Stimulated activated naive CD8-positive, alpha-beta T cell treated with anti-CD3 and anti-CD28 coated beads, Interleukin-15, Interleukin-2, amounts not matched to agents 100 ng/mL and 50 ng/mL, for 24 hours (primary cell): ENCODE measurements at regions not wholly inside any gene's neighbourhood (a gene's known extent, or its start where the extent isn't known, plus 50 kb on each side); places are given as distances from the start of the nearest gene placed in this dataset.
"Not testable (repeated sequence)": the region's sequence is repeated elsewhere in the genome, so short reads cannot be mapped to it uniquely, and the experiment has no call there.

Experiments used
- H3K27ac Mint-ChIP-seq: one replicate; pipeline ENCODE4 v1.8.0; 2021; ENCODE audit warnings: mild to moderate bottlenecking, mixed read lengths
- H3K27me3 Mint-ChIP-seq: one replicate; pipeline ENCODE4 v1.8.0; 2021; ENCODE audit warnings: mixed read lengths
- H3K36me3 Mint-ChIP-seq: one replicate; pipeline ENCODE4 v1.8.0; 2021; ENCODE audit warnings: low read depth, mixed read lengths
- H3K4me1 Mint-ChIP-seq: one replicate; pipeline ENCODE4 v1.8.0; 2021; ENCODE audit warnings: low read depth, mixed read lengths
- H3K4me3 Mint-ChIP-seq: one replicate; pipeline ENCODE4 v1.8.0; 2021; ENCODE audit warnings: mild to moderate bottlenecking, mixed read lengths
- H3K9me3 Mint-ChIP-seq: one replicate; pipeline ENCODE4 v1.8.0; 2021; ENCODE audit warnings: mixed read lengths

GRCh38 chr16:65725156-65725845 is 603.4 kb upstream of the CDH11 start:
- Mint-ChIP-seq H3K9me3 (no peaks in the 10 kb centered on the region), H3K4me1 (no peaks in the 10 kb centered on the region), H3K27ac (no peak overlapping the region), H3K4me3 (no peak overlapping the region), H3K36me3 (no peaks in the 10 kb centered on the region), H3K27me3 (no peaks in the 10 kb centered on the region)

DNA sequence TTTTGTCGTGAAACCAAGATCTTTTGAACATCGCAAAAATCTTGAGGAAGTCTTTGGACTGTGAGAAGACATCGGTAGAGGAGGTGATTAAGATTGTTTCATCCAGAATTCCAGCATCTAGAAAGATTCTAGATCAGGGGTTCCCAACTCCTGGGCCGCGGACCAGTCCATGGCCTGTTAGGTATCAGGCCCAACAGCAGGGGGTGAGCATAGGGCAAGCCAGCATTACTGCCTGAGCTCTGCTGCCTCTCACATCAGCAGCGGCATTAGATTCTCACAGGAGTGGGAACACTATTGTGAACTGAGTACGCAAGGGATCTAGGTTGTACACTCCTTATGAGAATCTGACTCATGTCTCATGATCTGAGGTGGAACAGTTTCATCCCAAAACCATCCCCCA is 600.6 kb upstream of the CDH11 start:
- Mint-ChIP-seq H3K27ac (no peak overlapping the region), H3K9me3 (peaks cover 14% of the 10 kb centered on the region), H3K4me1 (no peaks in the 10 kb centered on the region), H3K4me3 (no peak overlapping the region), H3K36me3 (no peaks in the 10 kb centered on the region), H3K27me3 (peaks cover 6% of the 10 kb centered on the region)

DNA sequence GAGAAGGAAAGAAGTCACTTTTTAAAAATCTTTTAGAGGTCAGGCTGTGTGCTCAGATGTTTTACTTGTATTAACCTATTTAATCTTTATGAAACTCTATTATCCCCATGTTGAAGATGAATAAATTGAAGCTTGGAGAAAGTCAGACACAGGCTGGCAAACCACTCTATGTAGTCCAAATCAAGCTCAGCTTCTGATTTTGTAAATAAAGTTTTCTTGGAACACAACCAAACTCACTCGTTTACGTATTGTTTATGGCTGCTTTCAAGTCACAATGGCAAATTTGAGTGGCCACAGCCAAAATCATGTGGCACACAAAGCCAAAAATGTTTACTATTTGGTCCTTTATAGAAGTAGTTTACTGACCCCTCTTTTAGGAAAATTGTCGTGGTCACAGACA is 596.0 kb upstream of the CDH11 start:
- peaks cover 16% of the 10 kb centered on the region for H3K9me3 Mint-ChIP-seq
- H3K4me3 Mint-ChIP-seq = no peak overlapping the region
- H3K4me1 Mint-ChIP-seq = no peaks in the 10 kb centered on the region
- H3K27ac Mint-ChIP-seq = no peak overlapping the region
- peaks cover 10% of the 10 kb centered on the region for H3K27me3 Mint-ChIP-seq
- H3K36me3 Mint-ChIP-seq = no peaks in the 10 kb centered on the region

DNA sequence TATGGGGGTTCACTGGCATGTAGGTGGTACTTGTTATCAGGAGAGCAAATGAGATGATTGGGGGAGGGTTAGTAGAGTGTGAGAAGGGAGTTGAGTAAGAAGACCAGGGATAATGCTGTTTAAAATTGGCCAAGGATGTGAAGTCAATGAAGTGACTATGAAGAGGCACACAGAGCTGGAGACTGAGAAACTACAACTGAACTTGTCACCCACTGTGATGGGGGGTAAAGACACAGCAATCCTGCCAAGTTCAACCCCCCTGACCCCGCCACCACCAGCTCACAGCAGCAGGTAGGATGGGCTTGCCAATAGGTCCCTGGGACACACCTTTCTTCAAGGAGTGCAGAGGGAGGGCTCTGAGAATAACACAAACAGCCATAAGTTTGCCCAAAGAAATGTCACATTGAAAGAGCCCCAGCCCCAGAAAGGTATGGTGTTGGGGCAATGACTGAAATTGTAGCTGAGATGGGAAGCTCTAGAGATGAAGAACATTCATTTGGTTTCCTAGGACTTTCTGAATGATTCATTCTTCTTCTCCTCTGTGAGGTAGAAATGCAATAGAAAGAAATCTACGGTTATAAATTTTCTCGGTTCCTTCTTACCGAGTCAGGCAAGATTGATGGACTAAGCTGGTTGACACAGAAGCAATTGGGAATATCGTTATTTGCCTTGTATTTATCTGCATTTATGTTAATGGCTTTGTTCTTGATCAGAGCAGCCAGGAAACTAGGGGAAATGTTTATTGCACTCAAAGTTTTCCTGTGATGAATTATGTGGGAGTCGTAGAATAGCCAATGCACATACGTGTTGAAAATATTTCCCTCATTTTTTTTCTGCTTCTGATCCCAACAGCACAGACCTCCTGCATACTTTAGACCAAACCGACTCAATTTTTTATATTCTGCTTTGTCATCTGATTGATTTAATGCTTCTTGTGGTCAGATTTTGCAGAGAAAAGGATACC is 595.2 kb upstream of the CDH11 start:
- Mint-ChIP-seq H3K27me3 (peaks cover 10% of the 10 kb centered on the region), H3K4me3 (no peak overlapping the region)

GRCh38 chr16:65713181-65713808 is 591.4 kb upstream of the CDH11 start:
- Mint-ChIP-seq H3K4me1 (no peaks in the 10 kb centered on the region), H3K4me3 (no peak overlapping the region), H3K27ac (no peak overlapping the region), H3K9me3 (peaks cover 8% of the 10 kb centered on the region), H3K36me3 (no peaks in the 10 kb centered on the region), H3K27me3 (peaks cover 4% of the 10 kb centered on the region)

More for the DNA sequence above, 595.2 kb upstream of the CDH11 start:
- peaks cover 16% of the 10 kb centered on the region for H3K9me3 Mint-ChIP-seq
- H3K27ac Mint-ChIP-seq = no peak overlapping the region
- no peaks in the 10 kb centered on the region for H3K36me3 Mint-ChIP-seq
- H3K4me1 Mint-ChIP-seq = no peaks in the 10 kb centered on the region

DNA sequence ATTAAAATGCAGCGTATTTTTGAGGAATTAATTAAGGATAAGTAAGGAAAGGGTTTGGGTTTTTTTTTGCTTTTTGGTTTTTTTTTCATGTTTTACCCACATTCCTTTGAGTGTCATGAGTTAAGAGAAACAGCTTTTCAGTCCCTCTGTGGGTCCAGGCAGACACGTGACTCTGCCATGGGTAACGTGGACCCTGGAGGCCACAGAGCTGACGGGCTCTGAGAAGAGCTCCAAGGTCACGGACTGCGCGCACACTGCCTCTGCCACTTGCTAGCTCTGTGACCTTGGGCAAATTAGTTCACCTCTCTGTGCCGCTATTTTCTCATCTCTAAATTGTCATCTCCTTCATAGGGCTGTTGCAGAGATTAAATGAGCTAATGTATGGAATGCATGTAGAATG is 588.2 kb upstream of the CDH11 start:
- no peaks in the 10 kb centered on the region for H3K4me1 Mint-ChIP-seq
- H3K4me3 Mint-ChIP-seq = no peak overlapping the region
- no peaks in the 10 kb centered on the region for H3K36me3 Mint-ChIP-seq

DNA sequence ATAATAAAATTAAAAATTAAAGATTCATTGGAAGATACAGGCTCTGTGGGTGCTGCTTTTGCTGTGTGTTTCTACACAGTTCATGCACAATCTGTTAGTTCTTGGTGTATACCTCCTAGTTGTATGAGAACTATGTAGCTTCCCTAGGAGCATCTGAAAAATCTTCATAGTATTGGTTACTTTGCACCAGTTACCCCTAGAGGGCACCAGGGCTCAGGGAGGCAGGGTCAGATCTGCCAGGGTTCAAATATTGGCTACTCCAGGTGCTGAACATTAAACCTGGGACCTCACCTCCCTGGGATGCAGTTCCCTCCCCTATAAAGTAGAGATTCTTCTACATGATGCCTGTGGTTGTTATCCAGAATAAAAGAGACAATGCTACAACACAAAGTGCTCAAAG is 583.0 kb upstream of the CDH11 start:
- Mint-ChIP-seq H3K36me3 (no peaks in the 10 kb centered on the region), H3K27ac (no peak overlapping the region), H3K9me3 (no peaks in the 10 kb centered on the region), H3K4me1 (no peaks in the 10 kb centered on the region), H3K4me3 (no peak overlapping the region), H3K27me3 (no peaks in the 10 kb centered on the region)

More for the DNA sequence above, 588.2 kb upstream of the CDH11 start:
- H3K27ac Mint-ChIP-seq = no peak overlapping the region
- no peaks in the 10 kb centered on the region for H3K9me3 Mint-ChIP-seq
- peaks cover 4% of the 10 kb centered on the region for H3K27me3 Mint-ChIP-seq

DNA sequence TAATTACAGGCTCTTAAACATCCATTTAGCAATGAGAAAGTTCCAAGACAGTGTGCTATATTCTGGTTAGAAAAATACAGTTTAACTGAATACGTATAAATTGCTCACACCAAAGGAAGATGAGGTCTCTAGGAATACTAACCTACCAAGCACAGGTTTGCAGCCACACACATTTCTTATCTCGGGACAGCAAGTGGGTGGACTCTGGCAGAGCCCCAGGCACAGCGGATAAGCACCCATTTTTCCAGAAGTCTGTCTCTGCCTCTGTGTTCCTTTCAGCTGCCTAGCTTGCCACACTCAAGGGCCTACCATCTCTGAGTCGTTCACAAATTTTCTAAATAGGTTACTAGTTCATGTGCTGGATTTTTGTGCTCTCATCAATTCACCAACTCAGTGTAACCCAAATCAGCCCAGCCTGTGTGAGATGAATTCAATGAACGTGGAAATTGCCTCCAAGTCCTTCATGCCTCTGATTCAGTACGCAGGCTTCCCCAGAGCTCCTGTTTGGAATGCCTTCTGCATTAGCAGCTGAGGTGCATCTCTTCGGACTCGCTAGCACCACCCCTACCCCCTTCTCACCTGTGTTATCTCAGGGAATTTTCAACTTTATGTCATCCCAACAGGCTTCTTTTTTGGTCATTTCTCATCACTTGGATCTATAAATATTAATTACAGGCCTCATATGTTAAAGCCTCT is 581.0 kb upstream of the CDH11 start:
- H3K27ac Mint-ChIP-seq = no peak overlapping the region

GRCh38 chr16:65700596-65700995 is 578.7 kb upstream of the CDH11 start:
- no peak overlapping the region for H3K4me3 Mint-ChIP-seq
- peaks cover 4% of the 10 kb centered on the region for H3K9me3 Mint-ChIP-seq
- no peaks in the 10 kb centered on the region for H3K4me1 Mint-ChIP-seq
- H3K27me3 Mint-ChIP-seq = no peaks in the 10 kb centered on the region
- H3K36me3 Mint-ChIP-seq = no peaks in the 10 kb centered on the region
- H3K27ac Mint-ChIP-seq = no peak overlapping the region

More for the DNA sequence above, 581.0 kb upstream of the CDH11 start:
- H3K4me3 Mint-ChIP-seq = no peak overlapping the region
- no peaks in the 10 kb centered on the region for H3K4me1 Mint-ChIP-seq
- H3K9me3 Mint-ChIP-seq = no peaks in the 10 kb centered on the region
- no peaks in the 10 kb centered on the region for H3K27me3 Mint-ChIP-seq
- H3K36me3 Mint-ChIP-seq = no peaks in the 10 kb centered on the region

DNA sequence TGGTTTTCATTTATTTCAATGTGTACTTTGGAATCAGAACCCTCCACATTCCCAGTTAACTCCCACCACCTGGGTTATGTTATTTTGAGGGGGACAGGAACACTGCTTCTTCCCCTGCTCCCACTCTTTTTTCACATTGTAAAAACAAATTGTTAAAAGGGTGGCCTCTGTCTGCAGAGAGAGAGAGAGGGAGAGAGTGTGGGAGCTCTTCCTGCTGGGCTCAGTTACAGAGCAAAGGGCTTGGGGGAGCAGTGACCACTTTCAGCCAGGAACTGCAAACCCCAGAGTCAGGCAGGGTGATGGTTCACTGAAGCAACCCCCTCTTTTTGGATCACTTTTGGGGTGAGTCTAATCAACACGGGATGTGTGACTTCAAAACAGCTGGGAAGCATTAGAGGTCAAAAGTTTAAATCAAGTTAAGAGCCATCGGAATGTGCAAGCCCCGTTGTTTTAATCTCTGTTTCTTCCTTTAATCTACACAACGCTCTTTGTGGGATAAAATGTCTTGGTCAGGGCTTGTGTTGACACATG is 577.0 kb upstream of the CDH11 start:
- H3K27me3 Mint-ChIP-seq = no peaks in the 10 kb centered on the region
- no peak overlapping the region for H3K27ac Mint-ChIP-seq
- H3K9me3 Mint-ChIP-seq = peaks cover 4% of the 10 kb centered on the region
- no peaks in the 10 kb centered on the region for H3K4me1 Mint-ChIP-seq
- H3K4me3 Mint-ChIP-seq = no peak overlapping the region
- no peaks in the 10 kb centered on the region for H3K36me3 Mint-ChIP-seq

DNA sequence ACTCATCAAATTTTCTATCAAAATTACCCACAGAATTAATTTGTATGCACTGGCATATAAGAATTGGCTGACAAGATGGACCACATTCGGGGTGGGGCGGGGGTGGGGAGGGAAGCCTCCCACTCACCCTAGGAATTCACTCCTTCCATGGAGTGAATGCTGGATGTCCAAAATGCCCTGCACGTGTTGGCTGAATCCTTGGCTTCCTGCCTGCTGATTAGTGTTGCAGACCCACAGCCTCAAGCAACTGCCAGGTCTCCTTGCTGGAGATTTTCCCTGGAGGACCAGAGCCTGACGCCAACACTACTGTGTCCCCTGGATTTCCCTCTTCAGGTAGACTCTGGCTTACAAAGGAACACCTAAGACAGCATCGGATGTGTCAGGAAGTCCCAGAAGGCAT is 575.7 kb upstream of the CDH11 start:
- H3K4me3 Mint-ChIP-seq = no peak overlapping the region
- no peaks in the 10 kb centered on the region for H3K4me1 Mint-ChIP-seq
- H3K27ac Mint-ChIP-seq = no peak overlapping the region
- peaks cover 4% of the 10 kb centered on the region for H3K9me3 Mint-ChIP-seq
- no peaks in the 10 kb centered on the region for H3K27me3 Mint-ChIP-seq
- no peaks in the 10 kb centered on the region for H3K36me3 Mint-ChIP-seq

GRCh38 chr16:65697065-65697464 is 575.2 kb upstream of the CDH11 start:
- no peaks in the 10 kb centered on the region for H3K27me3 Mint-ChIP-seq
- H3K4me1 Mint-ChIP-seq = no peaks in the 10 kb centered on the region
- peaks cover 4% of the 10 kb centered on the region for H3K9me3 Mint-ChIP-seq
- H3K4me3 Mint-ChIP-seq = no peak overlapping the region
- H3K36me3 Mint-ChIP-seq = no peaks in the 10 kb centered on the region
- no peak overlapping the region for H3K27ac Mint-ChIP-seq

GRCh38 chr16:65691846-65692245 is 570.0 kb upstream of the CDH11 start:
- H3K27ac Mint-ChIP-seq, H3K27me3 Mint-ChIP-seq, H3K36me3 Mint-ChIP-seq, H3K4me3 Mint-ChIP-seq, H3K4me1 Mint-ChIP-seq, H3K9me3 Mint-ChIP-seq: not testable (repeated sequence)

DNA sequence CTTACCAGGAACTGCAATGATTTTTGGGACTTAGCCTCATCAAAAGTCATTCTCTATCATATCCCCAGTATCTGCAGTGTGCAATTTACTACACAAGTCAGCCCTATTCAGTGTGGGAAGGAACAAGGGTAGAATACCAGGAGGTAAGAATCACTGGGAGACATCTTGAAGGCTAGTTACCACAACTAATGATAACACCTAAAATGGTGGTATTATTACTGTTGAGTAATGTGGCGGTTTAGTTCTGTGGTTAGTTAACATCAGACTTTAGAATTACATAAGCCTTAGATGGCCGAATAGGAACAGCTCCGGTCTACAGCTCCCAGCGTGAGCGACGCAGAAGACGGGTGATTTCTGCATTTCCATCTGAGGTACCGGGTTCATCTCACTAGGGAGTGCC is 567.9 kb upstream of the CDH11 start:
- Mint-ChIP-seq H3K4me1 (no peaks in the 10 kb centered on the region), H3K4me3 (no peak overlapping the region), H3K36me3 (no peaks in the 10 kb centered on the region), H3K9me3 (no peaks in the 10 kb centered on the region), H3K27me3 (no peaks in the 10 kb centered on the region), H3K27ac (no peak overlapping the region)
